ENCODE measurements at regions not wholly inside any gene's neighbourhood (a gene's known extent, or its start where the extent isn't known, plus 50 kb on each side); places are given as distances from the start of the nearest gene placed in this dataset.
A peak's percentile ranks its signal among the peaks of the same experiment; 100 is the strongest.

GRCh38 chr20:40961686-40962640, 66.7 kb upstream of the TOP1 start:
- DNase-seq: no peak

GRCh38 chr20:40962733-40963504, 65.7 kb upstream of the TOP1 start:
- peak; percentile 55 to 62 for DNase-seq

GRCh38 chr20:40963505-40963845, 65.1 kb upstream of the TOP1 start:
- DNase-seq: no peak

GRCh38 chr20:40965671-40966070, 63.0 kb upstream of the TOP1 start:
- DNase-seq: no peak

- DNase-seq: no peak
These were observed 62.5 kb upstream of the TOP1 start for GRCh38 chr20:40966103-40966502.

GRCh38 chr20:40966516-40967185, 62.0 kb upstream of the TOP1 start:
- no peak for DNase-seq

GRCh38 chr20:40967700-40968099, 60.9 kb upstream of the TOP1 start:
- no peak for DNase-seq

- DNase-seq: peak; percentile 84 to 91
These were observed 59.6 kb upstream of the TOP1 start for GRCh38 chr20:40968816-40969562.

GRCh38 chr20:40970218-40970617, 58.4 kb upstream of the TOP1 start:
- no peak for DNase-seq

GRCh38 chr20:40977218-40977617, 51.4 kb upstream of the TOP1 start:
- DNase-seq: no peak

GRCh38 chr20:40978761-40979160, 49.9 kb upstream of the TOP1 start:
- DNase-seq: no peak

Measured in activated CD4-positive, alpha-beta T cell treated with anti-CD3 and anti-CD28 coated beads, Interleukin-2, amount 50 U/mL, for 4 hours (primary cell).